Neural crest cell (in vitro differentiated cells): ENCODE measurements at regions not wholly inside any gene's neighbourhood (a gene's known extent, or its start where the extent isn't known, plus 50 kb on each side); places are given as distances from the start of the nearest gene placed in this dataset.

Source experiments
- DNase-seq: peaks from one replicate; pipeline ENCODE4 v3.0.0; 2021; ENCODE audit warnings: low read depth, mixed read lengths, low spot score
- H3K27ac Mint-ChIP-seq: one replicate; pipeline ENCODE4 v1.8.0; 2021; ENCODE audit warnings: mild to moderate bottlenecking, mixed read lengths; ENCODE audit not compliant: unreplicated experiment
- H3K27me3 Mint-ChIP-seq: 2 replicates; pipeline ENCODE4 v1.8.0; 2021; ENCODE audit warnings: low read depth, mild to moderate bottlenecking, mixed read lengths
- H3K36me3 Mint-ChIP-seq: 2 replicates; pipeline ENCODE4 v1.8.0; 2021; ENCODE audit warnings: low read depth, mild to moderate bottlenecking, mixed read lengths
- H3K4me1 Mint-ChIP-seq: 2 replicates; pipeline ENCODE4 v1.8.0; 2021; ENCODE audit warnings: mixed read lengths
- H3K4me3 Mint-ChIP-seq: one replicate; pipeline ENCODE4 v1.8.0; 2021; ENCODE audit warnings: mild to moderate bottlenecking, mixed read lengths
- H3K9me3 Mint-ChIP-seq: 2 replicates; pipeline ENCODE4 v1.8.0; 2021; ENCODE audit warnings: mixed read lengths
- TF ChIP-seq, protein P1 (sequence below): fragments of 200-600 bp; sonication (generic); conservative IDR thresholded peaks from 2 replicates; pipeline ENCODE4 v1.5.0; 2021; ENCODE audit warnings: antibody characterized with exemption, mild to moderate bottlenecking

DNA sequence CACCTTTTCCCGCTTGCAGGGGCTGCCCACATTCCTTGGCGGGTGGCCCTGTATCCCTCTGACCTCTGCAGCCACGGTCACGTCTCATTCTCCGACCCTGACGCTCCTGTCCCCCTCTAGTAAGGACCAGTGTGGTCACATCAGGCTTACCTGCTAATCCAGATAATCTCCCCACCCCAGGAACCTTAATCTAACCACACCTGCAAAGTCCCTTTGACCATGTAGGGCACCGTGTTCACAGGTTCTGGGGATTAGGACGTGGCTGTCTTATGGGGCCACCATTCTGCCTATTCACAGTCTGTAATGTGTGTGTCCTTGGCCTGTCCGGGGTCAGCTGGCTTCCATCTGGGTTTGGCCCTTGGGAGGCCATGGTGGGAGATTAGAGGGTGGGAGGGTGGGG lies 368.9 kb downstream of the AACS start:
- H3K27ac Mint-ChIP-seq: no peak overlapping the region
- peaks cover 4% of the 10 kb centered on the region for H3K4me1 Mint-ChIP-seq
- H3K27me3 Mint-ChIP-seq: peaks cover 57% of the 10 kb centered on the region
- no peaks in the 10 kb centered on the region for H3K36me3 Mint-ChIP-seq
- TF ChIP-seq, protein P1, sequence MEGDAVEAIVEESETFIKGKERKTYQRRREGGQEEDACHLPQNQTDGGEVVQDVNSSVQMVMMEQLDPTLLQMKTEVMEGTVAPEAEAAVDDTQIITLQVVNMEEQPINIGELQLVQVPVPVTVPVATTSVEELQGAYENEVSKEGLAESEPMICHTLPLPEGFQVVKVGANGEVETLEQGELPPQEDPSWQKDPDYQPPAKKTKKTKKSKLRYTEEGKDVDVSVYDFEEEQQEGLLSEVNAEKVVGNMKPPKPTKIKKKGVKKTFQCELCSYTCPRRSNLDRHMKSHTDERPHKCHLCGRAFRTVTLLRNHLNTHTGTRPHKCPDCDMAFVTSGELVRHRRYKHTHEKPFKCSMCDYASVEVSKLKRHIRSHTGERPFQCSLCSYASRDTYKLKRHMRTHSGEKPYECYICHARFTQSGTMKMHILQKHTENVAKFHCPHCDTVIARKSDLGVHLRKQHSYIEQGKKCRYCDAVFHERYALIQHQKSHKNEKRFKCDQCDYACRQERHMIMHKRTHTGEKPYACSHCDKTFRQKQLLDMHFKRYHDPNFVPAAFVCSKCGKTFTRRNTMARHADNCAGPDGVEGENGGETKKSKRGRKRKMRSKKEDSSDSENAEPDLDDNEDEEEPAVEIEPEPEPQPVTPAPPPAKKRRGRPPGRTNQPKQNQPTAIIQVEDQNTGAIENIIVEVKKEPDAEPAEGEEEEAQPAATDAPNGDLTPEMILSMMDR: no peak
- no peak overlapping the region for H3K4me3 Mint-ChIP-seq
- DNase-seq: no peak
- no peaks in the 10 kb centered on the region for H3K9me3 Mint-ChIP-seq

DNA sequence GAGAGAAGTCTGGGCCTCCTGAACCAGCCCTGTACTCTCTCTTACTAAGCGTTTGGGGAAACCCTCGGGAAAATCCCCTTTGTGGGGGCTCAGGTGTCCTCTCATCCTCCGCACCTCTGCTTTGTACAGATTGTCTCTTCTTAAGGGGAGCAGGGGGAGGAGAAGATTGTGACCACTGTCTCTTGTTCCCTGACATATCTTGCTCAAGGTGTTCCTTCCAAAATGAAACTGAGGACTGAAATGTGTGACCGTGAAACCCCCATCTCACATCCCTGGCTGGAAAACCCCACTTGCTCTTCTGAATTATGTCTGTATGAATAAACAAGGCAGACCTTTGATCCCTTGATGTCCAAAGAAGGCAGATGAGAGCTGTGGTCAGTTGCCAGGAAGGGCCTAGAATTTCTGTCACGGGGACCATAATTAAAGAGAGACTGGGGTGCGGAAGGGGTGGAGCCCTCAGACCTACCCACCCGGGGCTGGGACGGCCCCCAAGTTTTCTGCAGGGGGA lies 369.8 kb downstream of the AACS start:
- Mint-ChIP-seq H3K4me1 (peaks cover 4% of the 10 kb centered on the region), H3K27me3 (peaks cover 66% of the 10 kb centered on the region), H3K27ac (no peak overlapping the region), H3K4me3 (no peak overlapping the region), H3K36me3 (no peaks in the 10 kb centered on the region), H3K9me3 (no peaks in the 10 kb centered on the region)
- TF ChIP-seq, protein P1: no peak
- no peak for DNase-seq

DNA sequence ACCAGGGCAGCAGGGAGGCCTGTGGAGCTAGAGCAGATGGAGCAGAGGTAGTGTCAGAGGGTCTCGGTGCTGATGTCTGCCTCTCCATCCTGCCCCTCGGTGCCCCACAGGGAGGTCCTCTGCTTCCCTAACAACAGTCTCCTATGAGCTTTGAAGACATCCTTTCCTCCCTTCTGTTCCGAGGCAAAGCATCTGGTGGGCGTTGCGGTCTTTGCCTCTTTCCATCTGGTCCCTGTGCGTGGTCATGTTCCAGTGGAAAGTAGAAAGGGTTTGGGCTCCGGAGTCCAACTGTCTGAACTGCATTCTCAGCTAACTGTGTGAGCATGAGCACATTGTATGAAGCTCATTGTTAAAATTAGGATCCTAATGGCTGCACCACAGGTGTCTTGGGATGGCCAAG lies 370.6 kb downstream of the AACS start:
- DNase-seq: no peak
- H3K27ac Mint-ChIP-seq: no peak overlapping the region
- H3K4me3 Mint-ChIP-seq: no peak overlapping the region
- TF ChIP-seq, protein P1: no peak
- H3K9me3 Mint-ChIP-seq: no peaks in the 10 kb centered on the region
- H3K27me3 Mint-ChIP-seq: peaks cover 65% of the 10 kb centered on the region
- no peaks in the 10 kb centered on the region for H3K36me3 Mint-ChIP-seq
- no peaks in the 10 kb centered on the region for H3K4me1 Mint-ChIP-seq

DNA sequence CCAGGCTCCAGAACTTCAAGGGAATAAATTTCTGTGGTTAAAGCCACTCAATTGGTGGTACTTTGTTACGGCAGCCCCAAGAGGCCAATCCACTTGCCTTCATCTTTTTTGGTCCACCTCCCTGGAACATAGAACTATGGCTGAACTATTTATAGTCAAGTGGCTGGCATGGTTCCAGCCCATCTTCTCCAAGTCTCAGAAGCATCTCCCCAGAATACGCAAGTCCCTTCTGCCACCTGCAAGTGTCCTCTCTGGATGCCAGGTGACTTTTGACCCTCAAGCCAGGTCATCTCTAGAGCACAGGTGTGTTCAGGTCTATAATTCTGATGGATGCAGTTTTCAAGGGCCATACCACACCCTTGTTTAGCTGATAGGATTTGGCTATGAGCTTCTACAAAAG lies 371.5 kb downstream of the AACS start:
- no peak overlapping the region for H3K4me3 Mint-ChIP-seq
- H3K4me1 Mint-ChIP-seq: no peaks in the 10 kb centered on the region
- H3K9me3 Mint-ChIP-seq: no peaks in the 10 kb centered on the region
- H3K36me3 Mint-ChIP-seq: no peaks in the 10 kb centered on the region
- H3K27ac Mint-ChIP-seq: no peak overlapping the region
- TF ChIP-seq, protein P1: no peak
- H3K27me3 Mint-ChIP-seq: peaks cover 70% of the 10 kb centered on the region
- no peak for DNase-seq

DNA sequence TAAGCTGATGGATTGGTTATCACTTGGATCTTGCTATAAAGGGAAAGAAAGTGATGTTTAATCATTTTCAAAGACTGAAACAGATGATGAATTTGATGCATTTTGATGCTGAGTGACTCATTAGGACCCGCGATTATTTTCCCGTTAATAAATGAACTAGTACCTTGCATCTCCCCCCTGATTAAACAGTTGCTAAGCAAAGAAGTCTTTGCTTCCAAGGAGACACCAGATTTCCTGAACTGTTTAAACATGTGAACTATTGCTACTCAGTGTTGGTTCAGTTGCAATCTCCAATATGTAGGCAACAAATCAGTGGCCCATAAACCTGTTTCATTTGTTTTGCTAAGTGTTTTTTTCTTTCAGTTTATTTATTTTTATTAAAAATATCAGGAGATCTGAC lies 375.2 kb downstream of the AACS start:
- peaks cover 84% of the 10 kb centered on the region for H3K27me3 Mint-ChIP-seq
- DNase-seq: no peak

More for the DNA sequence above, 375.2 kb downstream of the AACS start:
- Mint-ChIP-seq H3K4me3 (no peak overlapping the region), H3K4me1 (peaks cover 20% of the 10 kb centered on the region), H3K27ac (no peak overlapping the region), H3K36me3 (no peaks in the 10 kb centered on the region), H3K9me3 (no peaks in the 10 kb centered on the region)
- TF ChIP-seq, protein P1: no peak
